ENCODE measurements at regions not wholly inside any gene's neighbourhood (a gene's known extent, or its start where the extent isn't known, plus 50 kb on each side); places are given as distances from the start of the nearest gene placed in this dataset.
"Not testable (repeated sequence)": the region's sequence is repeated elsewhere in the genome, so short reads cannot be mapped to it uniquely, and the experiment has no call there.

DNA sequence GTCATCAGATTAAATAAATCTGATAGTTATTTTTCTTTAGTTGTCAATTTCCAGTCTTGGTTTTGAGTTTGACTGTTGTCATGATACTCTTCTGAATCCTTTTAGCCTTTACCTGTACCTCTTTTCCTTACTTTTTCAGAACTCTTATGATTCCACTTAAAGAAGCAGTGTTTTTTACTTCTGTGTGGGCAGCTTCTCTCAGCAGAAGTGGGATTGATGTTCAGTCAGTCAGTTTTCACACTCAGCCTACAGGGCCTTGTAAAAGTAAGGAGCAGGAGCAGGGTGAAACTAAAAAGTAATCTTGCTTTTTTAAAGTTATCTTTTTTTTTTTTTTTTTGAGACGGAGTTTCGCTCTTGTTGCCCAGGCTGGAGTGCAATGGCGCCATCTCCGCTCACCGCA, 75.1 kb downstream of the HAUS1 start:
- Histone ChIP-seq H2BK12ac (ENCODE audit: low read length) (no peak overlapping the region), H3K9me3 (ENCODE audit: insufficient read depth, low read depth, low read length) (peaks cover 3% of the 10 kb centered on the region), H3K79me2 (ENCODE audit: control insufficient read depth, insufficient read depth, low read length, poor library complexity) (peaks cover 14% of the 10 kb centered on the region), H3K79me1 (ENCODE audit: low read length) (no peaks in the 10 kb centered on the region), H3K4me3 (ENCODE audit: low read depth, low read length) (no peak overlapping the region), H2AFZ (ENCODE audit: insufficient read depth, low read length, poor library complexity) (no peak overlapping the region), H2BK5ac (ENCODE audit: low read depth, low read length, poor library complexity) (no peak overlapping the region), H3K23ac (ENCODE audit: low read length) (no peak overlapping the region), H4K12ac (ENCODE audit: low read depth, low read length) (no peak overlapping the region), H3K4ac (ENCODE audit: low read depth, low read length) (no peak overlapping the region), H3K9ac (ENCODE audit: low read length) (no peak overlapping the region), H4K8ac (ENCODE audit: low read depth, low read length) (no peak overlapping the region), H4K91ac (ENCODE audit: low read depth, low read length) (no peak overlapping the region), H3K18ac (ENCODE audit: low read length) (no peak overlapping the region), H3K14ac (ENCODE audit: low read length) (no peak overlapping the region), H2AK5ac (ENCODE audit: low read length) (no peak overlapping the region), H3K36me3 (ENCODE audit: control insufficient read depth in 1 of 2, insufficient read depth in 2 of 2, low read length in 2 of 2) (no peaks in the 10 kb centered on the region), H3K4me1 (ENCODE audit: control insufficient read depth in 1 of 2, insufficient read depth in 2 of 2, low read length in 2 of 2) (no peaks in the 10 kb centered on the region), H3K4me2 (ENCODE audit: low read length) (no peak overlapping the region), H3K27me3 (ENCODE audit: insufficient read depth, low read length) (no peaks in the 10 kb centered on the region), H3K27ac (ENCODE audit: low read depth, low read length) (no peak overlapping the region), H2BK120ac (ENCODE audit: insufficient read depth, low read length, poor library complexity) (no peak overlapping the region)
- DNase-seq = no peak
- no CpG with 5 or more reads among the region's 5 CpGs for WGBS (ENCODE audit: extremely low coverage, insufficient coverage, insufficient read length)

DNA sequence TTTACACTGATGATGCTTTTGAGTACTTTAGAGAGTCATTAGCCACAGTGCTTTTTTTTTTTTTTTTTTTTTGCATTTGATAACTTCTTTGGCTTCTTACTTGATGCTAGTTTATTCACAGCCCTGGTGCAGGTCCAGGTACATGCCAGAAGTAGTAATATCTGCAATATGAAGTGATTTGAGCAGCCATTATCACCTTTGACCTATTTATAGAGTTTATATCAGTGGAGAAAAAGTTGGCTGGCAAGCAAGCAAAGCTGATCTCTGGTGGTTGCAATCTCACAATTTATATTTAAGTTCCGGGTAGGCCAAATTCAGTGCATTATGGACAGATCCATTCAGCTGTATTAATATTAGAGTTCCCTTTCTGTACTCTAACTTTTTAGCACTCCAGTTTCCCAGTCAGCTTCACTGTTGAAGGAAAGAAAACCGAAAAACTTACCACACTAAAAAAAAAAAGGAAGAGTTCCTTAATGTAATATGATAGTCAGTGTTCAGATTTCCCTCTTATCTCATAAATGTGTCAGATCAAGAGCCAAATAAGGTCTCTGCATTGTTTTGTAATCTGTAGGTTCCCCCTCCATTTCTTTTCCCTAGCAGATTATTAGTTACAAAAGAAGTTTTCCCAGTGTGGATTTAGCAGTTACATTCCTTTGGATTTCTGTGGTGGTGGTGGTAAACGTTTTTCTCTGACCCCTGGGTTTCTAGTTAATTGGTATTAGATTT, 78.6 kb downstream of the HAUS1 start:
- H3K23ac ChIP-seq (ENCODE audit: low read length) = no peak overlapping the region
- no peaks in the 10 kb centered on the region for H3K79me1 ChIP-seq (ENCODE audit: low read length)
- no peaks in the 10 kb centered on the region for H3K27me3 ChIP-seq (ENCODE audit: insufficient read depth, low read length)
- H3K4me1 ChIP-seq (ENCODE audit: control insufficient read depth in 1 of 2, insufficient read depth in 2 of 2, low read length in 2 of 2) = no peaks in the 10 kb centered on the region
- H3K9ac ChIP-seq (ENCODE audit: low read length) = no peak overlapping the region
- H2BK120ac ChIP-seq (ENCODE audit: insufficient read depth, low read length, poor library complexity) = no peak overlapping the region
- H2AK5ac ChIP-seq (ENCODE audit: low read length) = no peak overlapping the region
- DNase-seq = no peak
- no peak overlapping the region for H4K91ac ChIP-seq (ENCODE audit: low read depth, low read length)
- H3K4ac ChIP-seq (ENCODE audit: low read depth, low read length) = no peak overlapping the region
- no peaks in the 10 kb centered on the region for H3K36me3 ChIP-seq (ENCODE audit: control insufficient read depth in 1 of 2, insufficient read depth in 2 of 2, low read length in 2 of 2)
- no peak overlapping the region for H2AFZ ChIP-seq (ENCODE audit: insufficient read depth, low read length, poor library complexity)
- no peak overlapping the region for H4K12ac ChIP-seq (ENCODE audit: low read depth, low read length)
- no CpG with 5 or more reads among the region's 3 CpGs for WGBS (ENCODE audit: extremely low coverage, insufficient coverage, insufficient read length)
- H3K4me3 ChIP-seq (ENCODE audit: low read depth, low read length) = no peak overlapping the region
- H3K79me2 ChIP-seq (ENCODE audit: control insufficient read depth, insufficient read depth, low read length, poor library complexity) = peaks cover 6% of the 10 kb centered on the region
- no peaks in the 10 kb centered on the region for H3K9me3 ChIP-seq (ENCODE audit: insufficient read depth, low read depth, low read length)
- no peak overlapping the region for H3K27ac ChIP-seq (ENCODE audit: low read depth, low read length)
- H2BK5ac ChIP-seq (ENCODE audit: low read depth, low read length, poor library complexity) = no peak overlapping the region
- no peak overlapping the region for H3K18ac ChIP-seq (ENCODE audit: low read length)
- H4K8ac ChIP-seq (ENCODE audit: low read depth, low read length) = no peak overlapping the region
- no peak overlapping the region for H2BK12ac ChIP-seq (ENCODE audit: low read length)
- no peak overlapping the region for H3K4me2 ChIP-seq (ENCODE audit: low read length)
- no peak overlapping the region for H3K14ac ChIP-seq (ENCODE audit: low read length)

DNA sequence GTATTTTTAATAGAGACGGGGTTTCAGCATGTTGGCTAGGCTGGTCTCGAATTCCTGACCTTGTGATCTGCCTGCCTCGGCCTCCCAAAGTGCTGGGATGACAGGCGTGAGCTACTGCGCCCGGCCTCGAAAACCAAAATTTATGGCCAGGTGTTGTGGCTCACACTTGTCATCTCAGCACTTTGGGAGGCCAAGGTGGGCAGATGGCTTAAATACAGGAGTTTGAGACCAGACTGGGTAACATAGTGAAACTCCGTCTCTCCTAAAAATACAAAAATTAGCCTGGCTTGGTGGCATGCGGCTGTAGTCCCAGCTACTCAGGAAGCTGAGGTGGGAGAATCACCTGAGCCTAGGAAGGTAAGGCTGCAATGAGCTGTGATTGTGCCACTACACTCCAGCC, 80.1 kb downstream of the HAUS1 start:
- not testable (repeated sequence) for H3K4me3 ChIP-seq (ENCODE audit: low read depth, low read length); H2BK5ac ChIP-seq (ENCODE audit: low read depth, low read length, poor library complexity); H3K4me1 ChIP-seq (ENCODE audit: control insufficient read depth in 1 of 2, insufficient read depth in 2 of 2, low read length in 2 of 2); H3K27me3 ChIP-seq (ENCODE audit: insufficient read depth, low read length); H2AK5ac ChIP-seq (ENCODE audit: low read length); H4K91ac ChIP-seq (ENCODE audit: low read depth, low read length); H3K14ac ChIP-seq (ENCODE audit: low read length); H3K79me2 ChIP-seq (ENCODE audit: control insufficient read depth, insufficient read depth, low read length, poor library complexity); H3K18ac ChIP-seq (ENCODE audit: low read length); H2BK120ac ChIP-seq (ENCODE audit: insufficient read depth, low read length, poor library complexity); DNase-seq; H2AFZ ChIP-seq (ENCODE audit: insufficient read depth, low read length, poor library complexity); H3K4ac ChIP-seq (ENCODE audit: low read depth, low read length); H3K23ac ChIP-seq (ENCODE audit: low read length); H3K36me3 ChIP-seq (ENCODE audit: control insufficient read depth in 1 of 2, insufficient read depth in 2 of 2, low read length in 2 of 2); H4K12ac ChIP-seq (ENCODE audit: low read depth, low read length); H3K79me1 ChIP-seq (ENCODE audit: low read length); H2BK12ac ChIP-seq (ENCODE audit: low read length); H3K9me3 ChIP-seq (ENCODE audit: insufficient read depth, low read depth, low read length); H3K4me2 ChIP-seq (ENCODE audit: low read length); H3K9ac ChIP-seq (ENCODE audit: low read length); H4K8ac ChIP-seq (ENCODE audit: low read depth, low read length); H3K27ac ChIP-seq (ENCODE audit: low read depth, low read length)
- WGBS (ENCODE audit: extremely low coverage, insufficient coverage, insufficient read length) = no CpG with 5 or more reads among the region's 9 CpGs

DNA sequence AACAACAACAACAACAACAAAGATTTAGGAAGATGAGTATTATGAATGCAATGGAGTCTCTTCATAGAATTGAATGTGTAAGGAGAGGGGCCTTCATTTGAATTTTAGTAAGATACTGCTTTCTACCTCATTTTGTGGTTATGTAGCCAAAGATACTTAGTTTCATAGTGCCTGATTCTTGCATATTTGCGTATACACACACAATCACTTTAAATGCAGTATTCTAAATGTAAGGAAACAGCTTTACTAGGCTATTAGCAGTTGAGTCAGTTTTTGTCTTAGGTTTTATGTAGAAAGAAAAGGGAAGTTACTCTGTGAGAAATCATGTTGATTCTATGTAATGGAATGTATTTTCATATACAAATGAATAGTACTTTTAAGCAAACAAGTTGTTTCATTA, 80.5 kb downstream of the HAUS1 start:
- H3K9ac ChIP-seq (ENCODE audit: low read length) = no peak overlapping the region

More for the DNA sequence above, 80.5 kb downstream of the HAUS1 start:
- H3K14ac ChIP-seq (ENCODE audit: low read length) = no peak overlapping the region
- H3K4me2 ChIP-seq (ENCODE audit: low read length) = no peak overlapping the region
- DNase-seq = no peak
- no peaks in the 10 kb centered on the region for H3K9me3 ChIP-seq (ENCODE audit: insufficient read depth, low read depth, low read length)
- no peak overlapping the region for H4K8ac ChIP-seq (ENCODE audit: low read depth, low read length)
- H2AFZ ChIP-seq (ENCODE audit: insufficient read depth, low read length, poor library complexity) = no peak overlapping the region
- H3K36me3 ChIP-seq (ENCODE audit: control insufficient read depth in 1 of 2, insufficient read depth in 2 of 2, low read length in 2 of 2) = no peaks in the 10 kb centered on the region
- no peak overlapping the region for H2AK5ac ChIP-seq (ENCODE audit: low read length)
- no peak overlapping the region for H3K18ac ChIP-seq (ENCODE audit: low read length)
- H3K23ac ChIP-seq (ENCODE audit: low read length) = no peak overlapping the region
- H3K27ac ChIP-seq (ENCODE audit: low read depth, low read length) = no peak overlapping the region
- no peak overlapping the region for H3K4me3 ChIP-seq (ENCODE audit: low read depth, low read length)
- WGBS (ENCODE audit: extremely low coverage, insufficient coverage, insufficient read length) = no CpG with 5 or more reads among the region's 1 CpG
- H2BK12ac ChIP-seq (ENCODE audit: low read length) = no peak overlapping the region
- no peak overlapping the region for H3K4ac ChIP-seq (ENCODE audit: low read depth, low read length)
- no peaks in the 10 kb centered on the region for H3K4me1 ChIP-seq (ENCODE audit: control insufficient read depth in 1 of 2, insufficient read depth in 2 of 2, low read length in 2 of 2)
- H4K91ac ChIP-seq (ENCODE audit: low read depth, low read length) = no peak overlapping the region
- H3K79me1 ChIP-seq (ENCODE audit: low read length) = no peaks in the 10 kb centered on the region
- no peak overlapping the region for H2BK5ac ChIP-seq (ENCODE audit: low read depth, low read length, poor library complexity)
- H3K79me2 ChIP-seq (ENCODE audit: control insufficient read depth, insufficient read depth, low read length, poor library complexity) = peaks cover 3% of the 10 kb centered on the region
- H3K27me3 ChIP-seq (ENCODE audit: insufficient read depth, low read length) = no peaks in the 10 kb centered on the region
- no peak overlapping the region for H4K12ac ChIP-seq (ENCODE audit: low read depth, low read length)
- H2BK120ac ChIP-seq (ENCODE audit: insufficient read depth, low read length, poor library complexity) = no peak overlapping the region
